ENCODE measurements at regions not wholly inside any gene's neighbourhood (a gene's known extent, or its start where the extent isn't known, plus 50 kb on each side); places are given as distances from the start of the nearest gene placed in this dataset.
"Not testable (repeated sequence)": the region's sequence is repeated elsewhere in the genome, so short reads cannot be mapped to it uniquely, and the experiment has no call there.

- no peak for DNase-seq (ENCODE audit: low spot score)
Observed at GRCh38 chr6:50962213-50962759, 143.6 kb downstream of the TFAP2B start.

- DNase-seq (ENCODE audit: low spot score): no peak
Observed at GRCh38 chr6:50963952-50964351, 145.3 kb downstream of the TFAP2B start.

GRCh38 chr6:50965495-50965894 is 146.8 kb downstream of the TFAP2B start:
- DNase-seq (ENCODE audit: low spot score): no peak

- DNase-seq (ENCODE audit: low spot score): no peak
Observed at GRCh38 chr6:50966532-50966931, 147.9 kb downstream of the TFAP2B start.

- no peak for DNase-seq (ENCODE audit: low spot score)
Observed at GRCh38 chr6:50966986-50967385, 148.3 kb downstream of the TFAP2B start.

GRCh38 chr6:50968246-50968645 is 149.6 kb downstream of the TFAP2B start:
- DNase-seq (ENCODE audit: low spot score): not testable (repeated sequence)

GRCh38 chr6:50970908-50971307 is 152.2 kb downstream of the TFAP2B start:
- DNase-seq (ENCODE audit: low spot score): no peak

GRCh38 chr6:50973464-50973863 is 154.8 kb downstream of the TFAP2B start:
- DNase-seq (ENCODE audit: low spot score): no peak

- DNase-seq (ENCODE audit: low spot score): no peak
Observed at GRCh38 chr6:50974319-50974718, 155.6 kb downstream of the TFAP2B start.

- DNase-seq (ENCODE audit: low spot score): no peak
Observed at GRCh38 chr6:50975216-50975615, 156.5 kb downstream of the TFAP2B start.

- no peak for DNase-seq (ENCODE audit: low spot score)
Observed at GRCh38 chr6:50976907-50977306, 158.2 kb downstream of the TFAP2B start.

GRCh38 chr6:50977796-50978195 is 159.1 kb downstream of the TFAP2B start:
- DNase-seq (ENCODE audit: low spot score): no peak

- no peak for DNase-seq (ENCODE audit: low spot score)
Observed at GRCh38 chr6:50978380-50979170, 159.9 kb downstream of the TFAP2B start.

GRCh38 chr6:50979171-50979525 is 160.5 kb downstream of the TFAP2B start:
- no peak for DNase-seq (ENCODE audit: low spot score)

GRCh38 chr6:50984135-50984534 is 165.5 kb downstream of the TFAP2B start:
- no peak for DNase-seq (ENCODE audit: low spot score)

- no peak for DNase-seq (ENCODE audit: low spot score)
Observed at GRCh38 chr6:50986319-50986718, 167.6 kb downstream of the TFAP2B start.

- DNase-seq (ENCODE audit: low spot score): no peak
Observed at GRCh38 chr6:50989123-50989522, 170.5 kb downstream of the TFAP2B start.

GRCh38 chr6:50990750-50991446 is 172.2 kb downstream of the TFAP2B start:
- no peak for DNase-seq (ENCODE audit: low spot score)

- no peak for DNase-seq (ENCODE audit: low spot score)
Observed at GRCh38 chr6:50992232-50992631, 173.6 kb downstream of the TFAP2B start.

GRCh38 chr6:50992704-50993625 is 174.3 kb downstream of the TFAP2B start:
- DNase-seq (ENCODE audit: low spot score): no peak

GRCh38 chr6:50993941-50994720 is 175.5 kb downstream of the TFAP2B start:
- no peak for DNase-seq (ENCODE audit: low spot score)
